T-helper 17 cell (primary cell): ENCODE measurements at regions not wholly inside any gene's neighbourhood (a gene's known extent, or its start where the extent isn't known, plus 50 kb on each side); places are given as distances from the start of the nearest gene placed in this dataset.

ENCODE experiments used
- ATAC-seq: fragments of 150-1000 bp; cut with Tn5 transposase; 2 replicates; pipeline ENCODE4 v1.10.0; 2021; ENCODE audit warnings: mild to moderate bottlenecking, moderate library complexity
- DNase-seq, 3 donors: peaks; one replicate each; pipeline versions ENCODE4 v3.0.0 to v3.0.0-alpha.2; 2020 to 2021
- H3K9me3 ChIP-seq: one replicate; pipeline ENCODE4 v1.7.0; 2013; ENCODE audit warnings: low read length, mild to moderate bottlenecking; ENCODE audit not compliant: control insufficient read depth, poor library complexity, severe bottlenecking
- H3K27ac Mint-ChIP-seq: one replicate; pipeline ENCODE4 v1.8.0; 2022; ENCODE audit warnings: mild to moderate bottlenecking, moderate library complexity, mixed read lengths
- H3K27me3 Mint-ChIP-seq: one replicate; pipeline ENCODE4 v1.8.0; 2022; ENCODE audit warnings: mixed read lengths
- H3K36me3 Mint-ChIP-seq: one replicate; pipeline ENCODE4 v1.8.0; 2022; ENCODE audit warnings: low read depth, mixed read lengths
- H3K4me1 Mint-ChIP-seq: one replicate; pipeline ENCODE4 v1.8.0; 2022; ENCODE audit warnings: mild to moderate bottlenecking, mixed read lengths
- H3K4me3 Mint-ChIP-seq: one replicate; pipeline ENCODE4 v1.8.0; 2022; ENCODE audit warnings: mild to moderate bottlenecking, moderate library complexity, mixed read lengths

GRCh38 chr6:109225946-109226345 is 130.6 kb downstream of the CEP57L1 start:
- Mint-ChIP-seq H3K27me3 (peaks cover 5% of the 10 kb centered on the region), H3K27ac (no peak overlapping the region), H3K4me3 (no peak overlapping the region), H3K36me3 (peaks cover 2% of the 10 kb centered on the region), H3K4me1 (peaks cover 10% of the 10 kb centered on the region)
- H3K9me3 ChIP-seq = no peaks in the 10 kb centered on the region
- DNase-seq (no peak), ATAC-seq (no peak)

DNA sequence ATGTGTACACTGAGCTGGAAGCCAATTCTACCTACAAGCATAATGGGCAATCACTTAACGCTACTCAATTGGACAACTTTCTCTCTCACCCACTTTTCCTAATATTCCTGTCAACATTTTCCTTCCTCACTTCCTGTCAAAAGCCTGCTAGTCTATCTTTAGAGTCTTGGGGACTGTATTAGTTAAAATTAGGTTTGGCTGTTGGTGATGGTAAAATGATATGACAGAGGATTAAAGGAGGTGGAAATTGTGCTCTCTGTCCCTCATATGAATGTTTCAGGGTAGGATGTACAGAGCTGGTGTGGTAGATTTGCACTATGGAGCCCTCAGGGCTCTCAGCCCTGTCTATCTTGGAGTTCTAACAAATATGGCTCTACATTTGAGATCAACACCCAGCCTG is 129.7 kb downstream of the CEP57L1 start:
- no peaks in the 10 kb centered on the region for H3K9me3 ChIP-seq
- ATAC-seq = no peak
- H3K4me1 Mint-ChIP-seq = peaks cover 19% of the 10 kb centered on the region
- DNase-seq = no peak
- peaks cover 5% of the 10 kb centered on the region for H3K27me3 Mint-ChIP-seq
- H3K36me3 Mint-ChIP-seq = peaks cover 2% of the 10 kb centered on the region
- no peak overlapping the region for H3K4me3 Mint-ChIP-seq
- H3K27ac Mint-ChIP-seq = no peak overlapping the region

- no peaks in the 10 kb centered on the region for H3K9me3 ChIP-seq
- DNase-seq (no peak), ATAC-seq (no peak)
- peaks cover 2% of the 10 kb centered on the region for H3K36me3 Mint-ChIP-seq
- no peak overlapping the region for H3K27ac Mint-ChIP-seq
- H3K4me3 Mint-ChIP-seq = no peak overlapping the region
- H3K4me1 Mint-ChIP-seq = peaks cover 21% of the 10 kb centered on the region
- H3K27me3 Mint-ChIP-seq = peaks cover 5% of the 10 kb centered on the region
Measured at GRCh38 chr6:109224107-109224875, 129.0 kb downstream of the CEP57L1 start.

DNA sequence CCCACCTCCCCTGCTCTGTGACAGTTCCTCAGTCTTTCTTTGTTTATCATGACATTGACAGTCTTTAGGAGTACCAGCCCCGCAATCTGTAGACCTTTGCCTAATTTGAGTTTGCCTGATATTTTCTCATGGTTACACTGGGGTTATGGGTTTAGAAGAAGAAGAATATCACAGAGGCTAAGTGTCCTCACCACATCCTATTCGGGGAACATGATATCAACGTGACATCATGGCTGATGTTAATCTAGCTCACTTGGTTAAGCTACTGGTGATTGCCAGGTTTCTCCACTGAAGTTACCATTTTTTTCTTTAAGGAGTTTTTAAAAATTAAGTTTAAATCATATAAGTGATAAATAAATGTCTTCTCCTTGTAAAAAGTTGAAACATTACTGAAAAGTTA is 127.5 kb downstream of the CEP57L1 start:
- DNase-seq = no peak
- no peak for ATAC-seq
- H3K36me3 Mint-ChIP-seq = peaks cover 3% of the 10 kb centered on the region
- peaks cover 8% of the 10 kb centered on the region for H3K27me3 Mint-ChIP-seq
- no peaks in the 10 kb centered on the region for H3K9me3 ChIP-seq
- H3K4me3 Mint-ChIP-seq = no peak overlapping the region
- H3K27ac Mint-ChIP-seq = no peak overlapping the region
- H3K4me1 Mint-ChIP-seq = peaks cover 23% of the 10 kb centered on the region

GRCh38 chr6:109221543-109222195 is 126.4 kb downstream of the CEP57L1 start:
- Mint-ChIP-seq H3K27me3 (peaks cover 20% of the 10 kb centered on the region), H3K36me3 (peaks cover 7% of the 10 kb centered on the region), H3K4me3 (no peak overlapping the region), H3K4me1 (peaks cover 23% of the 10 kb centered on the region), H3K27ac (no peak overlapping the region)
- ATAC-seq = no peak
- no peaks in the 10 kb centered on the region for H3K9me3 ChIP-seq
- DNase-seq = no peak
